ENCODE measurements at regions not wholly inside any gene's neighbourhood (a gene's known extent, or its start where the extent isn't known, plus 50 kb on each side); places are given as distances from the start of the nearest gene placed in this dataset.
"Not testable (repeated sequence)": the region's sequence is repeated elsewhere in the genome, so short reads cannot be mapped to it uniquely, and the experiment has no call there.

DNA sequence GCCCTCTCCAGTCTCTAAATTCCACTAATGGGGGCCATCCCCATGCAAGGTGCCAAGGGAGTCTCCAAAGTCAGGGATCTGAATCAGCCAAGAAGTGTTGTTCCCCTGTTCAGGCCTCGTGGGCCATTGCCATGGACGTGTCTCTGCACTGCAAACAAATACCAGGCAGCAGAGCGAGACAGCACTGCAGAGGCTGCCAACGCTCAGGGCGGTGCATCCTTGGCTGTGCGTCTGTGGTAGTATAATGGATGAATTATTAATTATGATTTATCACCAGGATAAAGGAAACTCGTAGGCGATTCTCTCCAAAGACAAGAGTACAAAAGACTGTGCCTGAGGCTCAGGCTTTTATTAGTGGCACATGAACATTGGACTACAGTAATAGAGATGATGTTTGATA, 122.3 kb upstream of the NTF3 start:
- peaks cover 9% of the 10 kb centered on the region for H3K9me3 Mint-ChIP-seq
- H3K4me1 Mint-ChIP-seq: no peaks in the 10 kb centered on the region
- H3K27me3 Mint-ChIP-seq: no peaks in the 10 kb centered on the region
- no peaks in the 10 kb centered on the region for H3K36me3 Mint-ChIP-seq
- H3K4me3 Mint-ChIP-seq: no peak overlapping the region
- no peak overlapping the region for H3K27ac Mint-ChIP-seq

GRCh38 chr12:5310151-5310550, 121.8 kb upstream of the NTF3 start:
- no peak overlapping the region for H3K27ac Mint-ChIP-seq
- H3K4me3 Mint-ChIP-seq: no peak overlapping the region

DNA sequence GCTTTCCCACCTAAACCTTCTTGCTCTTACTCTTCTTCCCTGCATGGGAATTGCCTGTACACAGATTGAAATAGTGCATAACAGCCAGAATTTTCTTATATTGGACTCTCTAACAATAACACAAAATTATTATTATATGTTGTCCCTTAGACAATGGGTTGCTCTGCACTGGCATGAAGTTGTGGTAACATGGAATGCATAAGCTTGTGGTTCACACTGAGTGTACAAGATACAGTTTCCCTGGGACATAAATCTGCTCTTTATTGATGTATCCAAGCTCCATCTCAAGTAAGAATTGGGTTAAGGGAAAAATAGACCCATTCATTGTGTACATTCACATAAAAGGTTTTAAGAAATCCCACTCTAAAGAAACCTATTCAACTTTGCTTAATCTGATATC, 114.4 kb upstream of the NTF3 start:
- Mint-ChIP-seq H3K4me1 (no peaks in the 10 kb centered on the region), H3K9me3 (peaks cover 14% of the 10 kb centered on the region), H3K4me3 (no peak overlapping the region), H3K27me3 (peaks cover 1% of the 10 kb centered on the region), H3K36me3 (no peaks in the 10 kb centered on the region), H3K27ac (no peak overlapping the region)

More at GRCh38 chr12:5310151-5310550, 121.8 kb upstream of the NTF3 start:
- H3K9me3 Mint-ChIP-seq: peaks cover 9% of the 10 kb centered on the region
- H3K36me3 Mint-ChIP-seq: no peaks in the 10 kb centered on the region
- H3K27me3 Mint-ChIP-seq: no peaks in the 10 kb centered on the region
- no peaks in the 10 kb centered on the region for H3K4me1 Mint-ChIP-seq

DNA sequence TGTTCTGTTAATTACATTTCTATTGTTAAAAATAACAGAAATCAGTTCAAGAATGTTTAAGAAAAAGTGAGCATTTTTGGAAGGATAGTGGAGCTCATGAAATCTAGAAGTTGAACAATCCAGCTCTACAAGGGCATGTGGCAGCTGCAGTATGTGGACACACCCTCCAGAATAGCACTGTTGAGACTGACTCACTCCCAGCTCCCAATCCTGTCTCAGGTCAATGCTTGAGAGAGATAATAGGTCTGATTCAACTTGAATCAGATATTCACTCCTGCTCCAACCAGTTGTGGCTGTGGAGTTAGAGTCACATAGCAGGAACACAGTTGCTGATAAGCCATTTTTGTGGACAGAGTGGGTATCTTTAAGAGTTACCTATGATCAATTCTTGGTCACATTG, 113.0 kb upstream of the NTF3 start:
- peaks cover 1% of the 10 kb centered on the region for H3K27me3 Mint-ChIP-seq

DNA sequence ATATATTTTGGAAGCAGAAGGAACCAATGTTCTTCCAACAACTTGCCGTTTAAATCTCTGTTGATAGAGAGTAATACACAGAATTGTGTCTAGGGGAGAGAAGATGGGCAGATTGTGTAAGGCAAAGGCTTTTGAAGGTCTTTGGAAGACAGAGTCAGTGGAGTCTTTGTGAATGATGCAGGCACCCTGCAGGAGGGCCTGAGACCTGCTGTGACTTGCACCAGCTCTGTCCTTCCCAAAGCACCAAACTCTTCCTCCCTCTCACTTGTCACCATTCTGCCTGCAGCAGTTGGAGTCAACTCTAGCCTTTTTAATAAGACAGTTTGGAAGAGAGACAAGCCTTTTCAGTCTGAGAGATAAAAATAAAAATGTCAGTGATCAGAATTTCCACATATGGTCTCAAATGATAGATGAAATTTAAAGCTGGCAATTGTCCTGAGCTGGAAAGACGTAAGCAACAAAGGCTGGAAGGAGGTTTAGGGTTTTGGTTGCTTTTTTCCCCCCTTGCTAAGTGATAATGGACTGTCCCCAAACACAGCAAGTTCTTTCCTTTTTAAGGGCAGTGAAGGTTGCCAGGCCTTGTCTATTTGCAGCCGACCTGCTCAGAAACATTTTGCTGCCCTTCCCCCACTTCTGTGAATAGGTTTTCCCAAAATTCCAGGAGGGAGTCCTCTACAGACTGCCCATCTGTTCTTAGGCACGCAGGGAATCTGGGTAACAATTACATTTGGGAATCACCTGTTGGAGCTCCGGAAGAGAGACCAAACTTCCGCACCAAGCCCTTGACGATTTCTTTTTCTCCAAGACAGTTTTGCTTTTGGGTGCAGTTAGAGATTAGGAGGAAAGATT, 103.0 kb upstream of the NTF3 start:
- Mint-ChIP-seq H3K36me3 (no peaks in the 10 kb centered on the region), H3K4me3 (no peak overlapping the region), H3K4me1 (no peaks in the 10 kb centered on the region), H3K27me3 (peaks cover 3% of the 10 kb centered on the region), H3K27ac (no peak overlapping the region), H3K9me3 (peaks cover 4% of the 10 kb centered on the region)

More for the DNA sequence above, 113.0 kb upstream of the NTF3 start:
- no peaks in the 10 kb centered on the region for H3K36me3 Mint-ChIP-seq
- H3K27ac Mint-ChIP-seq: no peak overlapping the region
- H3K4me3 Mint-ChIP-seq: no peak overlapping the region
- no peaks in the 10 kb centered on the region for H3K4me1 Mint-ChIP-seq
- peaks cover 19% of the 10 kb centered on the region for H3K9me3 Mint-ChIP-seq

- no peaks in the 10 kb centered on the region for H3K27me3 Mint-ChIP-seq
- H3K4me1 Mint-ChIP-seq: no peaks in the 10 kb centered on the region
- H3K36me3 Mint-ChIP-seq: no peaks in the 10 kb centered on the region
- H3K27ac Mint-ChIP-seq: no peak overlapping the region
- no peak overlapping the region for H3K4me3 Mint-ChIP-seq
- no peaks in the 10 kb centered on the region for H3K9me3 Mint-ChIP-seq
Observed at GRCh38 chr12:5332551-5332950, 99.4 kb upstream of the NTF3 start.

DNA sequence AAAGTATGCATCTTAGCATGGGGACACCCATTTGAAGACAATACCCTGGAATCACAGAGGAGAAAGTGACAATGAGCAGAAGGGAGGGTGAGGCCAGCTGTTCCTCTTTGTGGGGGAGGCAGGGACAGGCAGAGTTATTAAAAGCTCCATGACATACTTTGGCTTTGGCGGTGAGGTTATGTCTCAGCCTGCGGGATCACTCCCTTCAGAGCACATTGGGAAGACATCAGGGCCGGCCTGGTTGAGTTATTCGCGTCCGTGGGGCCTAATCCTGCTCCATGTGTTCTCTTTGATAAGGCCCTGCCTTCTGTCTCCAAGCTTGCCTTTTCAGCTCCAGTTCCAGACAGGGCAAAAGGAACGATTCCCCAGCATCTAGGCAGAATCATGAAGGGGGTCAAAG, 98.8 kb upstream of the NTF3 start:
- Mint-ChIP-seq H3K4me1 (no peaks in the 10 kb centered on the region), H3K4me3 (no peak overlapping the region), H3K27me3 (no peaks in the 10 kb centered on the region), H3K27ac (no peak overlapping the region), H3K9me3 (no peaks in the 10 kb centered on the region), H3K36me3 (no peaks in the 10 kb centered on the region)

DNA sequence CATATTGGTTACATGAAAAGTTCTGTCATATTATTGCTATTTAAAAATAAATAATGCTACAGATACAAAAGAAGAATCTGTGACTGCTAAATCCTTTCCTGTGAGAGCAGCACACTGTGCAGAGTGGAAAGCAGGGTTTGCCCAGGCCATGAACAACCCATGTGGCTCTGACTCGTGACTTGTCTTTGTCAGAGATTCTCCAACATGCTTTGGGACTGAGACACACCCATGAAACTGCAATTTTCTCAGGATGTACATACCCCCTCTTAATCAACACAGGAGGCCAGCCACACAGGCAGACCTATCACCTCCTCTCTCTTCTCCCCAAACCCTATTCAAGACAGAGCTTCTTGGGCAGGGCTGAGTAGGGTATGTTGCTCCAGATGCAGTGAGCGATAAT, 96.8 kb upstream of the NTF3 start:
- no peak overlapping the region for H3K4me3 Mint-ChIP-seq
- H3K27me3 Mint-ChIP-seq: peaks cover 2% of the 10 kb centered on the region
- H3K36me3 Mint-ChIP-seq: no peaks in the 10 kb centered on the region
- no peak overlapping the region for H3K27ac Mint-ChIP-seq
- H3K4me1 Mint-ChIP-seq: no peaks in the 10 kb centered on the region
- no peaks in the 10 kb centered on the region for H3K9me3 Mint-ChIP-seq

DNA sequence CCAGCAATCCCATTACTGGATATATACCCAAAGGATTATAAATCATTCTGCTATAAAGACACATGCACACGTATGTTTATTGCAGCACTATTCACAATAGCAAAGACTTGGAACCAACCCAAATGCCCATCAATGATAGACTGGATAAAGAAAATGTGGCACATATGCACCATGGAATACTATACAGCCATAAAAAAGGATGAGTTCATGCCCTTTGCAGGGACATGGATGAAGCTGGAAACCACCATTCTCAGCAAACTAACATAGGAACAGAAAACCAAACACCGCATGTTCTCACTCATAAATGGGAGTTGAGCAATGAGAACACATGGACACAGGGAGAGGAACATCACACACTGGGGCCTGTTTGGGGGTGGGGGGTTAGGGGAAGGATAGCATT, 90.8 kb upstream of the NTF3 start:
- not testable (repeated sequence) for H3K27ac Mint-ChIP-seq, H3K4me1 Mint-ChIP-seq, H3K27me3 Mint-ChIP-seq, H3K9me3 Mint-ChIP-seq, H3K36me3 Mint-ChIP-seq, H3K4me3 Mint-ChIP-seq

- Mint-ChIP-seq H3K9me3 (peaks cover 6% of the 10 kb centered on the region), H3K27ac (no peak overlapping the region), H3K36me3 (no peaks in the 10 kb centered on the region), H3K27me3 (peaks cover 5% of the 10 kb centered on the region), H3K4me1 (no peaks in the 10 kb centered on the region), H3K4me3 (no peak overlapping the region)
Observed at GRCh38 chr12:5343711-5344110, 88.2 kb upstream of the NTF3 start.

- Mint-ChIP-seq H3K4me1 (no peaks in the 10 kb centered on the region), H3K27ac (no peak overlapping the region), H3K9me3 (peaks cover 6% of the 10 kb centered on the region), H3K27me3 (peaks cover 5% of the 10 kb centered on the region), H3K36me3 (no peaks in the 10 kb centered on the region), H3K4me3 (no peak overlapping the region)
Observed at GRCh38 chr12:5344131-5344530, 87.8 kb upstream of the NTF3 start.

- no peak overlapping the region for H3K27ac Mint-ChIP-seq
- peaks cover 6% of the 10 kb centered on the region for H3K9me3 Mint-ChIP-seq
- peaks cover 3% of the 10 kb centered on the region for H3K27me3 Mint-ChIP-seq
- no peak overlapping the region for H3K4me3 Mint-ChIP-seq
- no peaks in the 10 kb centered on the region for H3K36me3 Mint-ChIP-seq
- H3K4me1 Mint-ChIP-seq: no peaks in the 10 kb centered on the region
Observed at GRCh38 chr12:5345534-5345933, 86.4 kb upstream of the NTF3 start.

GRCh38 chr12:5348057-5348456, 83.9 kb upstream of the NTF3 start:
- Mint-ChIP-seq H3K27ac (no peak overlapping the region), H3K9me3 (peaks cover 26% of the 10 kb centered on the region), H3K36me3 (no peaks in the 10 kb centered on the region), H3K27me3 (peaks cover 5% of the 10 kb centered on the region), H3K4me3 (no peak overlapping the region), H3K4me1 (no peaks in the 10 kb centered on the region)

DNA sequence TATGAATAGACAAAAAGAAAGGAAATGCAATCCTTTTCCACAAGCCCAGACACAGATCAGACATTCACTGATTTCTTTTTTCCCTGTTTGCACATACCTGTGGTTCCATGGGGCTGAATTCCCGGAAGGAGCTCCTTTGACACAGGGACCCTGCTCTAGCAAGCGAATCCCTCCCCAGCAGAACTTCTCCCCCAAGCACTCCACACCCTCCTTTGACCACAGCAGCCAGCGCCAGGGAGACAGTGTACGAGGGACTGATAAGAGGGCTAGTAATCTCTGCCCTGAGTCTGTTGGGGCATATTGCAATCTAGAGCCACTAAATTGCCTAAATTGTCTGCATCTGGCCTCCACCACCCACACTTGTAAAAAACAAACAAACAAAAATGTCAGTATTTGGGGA, 83.4 kb upstream of the NTF3 start:
- no peak overlapping the region for H3K4me3 Mint-ChIP-seq
- no peaks in the 10 kb centered on the region for H3K36me3 Mint-ChIP-seq
- peaks cover 5% of the 10 kb centered on the region for H3K27me3 Mint-ChIP-seq
- H3K27ac Mint-ChIP-seq: no peak overlapping the region
- no peaks in the 10 kb centered on the region for H3K4me1 Mint-ChIP-seq
- H3K9me3 Mint-ChIP-seq: peaks cover 30% of the 10 kb centered on the region

- H3K4me3 Mint-ChIP-seq: no peak overlapping the region
- no peaks in the 10 kb centered on the region for H3K36me3 Mint-ChIP-seq
- no peaks in the 10 kb centered on the region for H3K9me3 Mint-ChIP-seq
- no peak overlapping the region for H3K27ac Mint-ChIP-seq
- H3K4me1 Mint-ChIP-seq: no peaks in the 10 kb centered on the region
- no peaks in the 10 kb centered on the region for H3K27me3 Mint-ChIP-seq
Observed at GRCh38 chr12:5364036-5364770, 67.7 kb upstream of the NTF3 start.

DNA sequence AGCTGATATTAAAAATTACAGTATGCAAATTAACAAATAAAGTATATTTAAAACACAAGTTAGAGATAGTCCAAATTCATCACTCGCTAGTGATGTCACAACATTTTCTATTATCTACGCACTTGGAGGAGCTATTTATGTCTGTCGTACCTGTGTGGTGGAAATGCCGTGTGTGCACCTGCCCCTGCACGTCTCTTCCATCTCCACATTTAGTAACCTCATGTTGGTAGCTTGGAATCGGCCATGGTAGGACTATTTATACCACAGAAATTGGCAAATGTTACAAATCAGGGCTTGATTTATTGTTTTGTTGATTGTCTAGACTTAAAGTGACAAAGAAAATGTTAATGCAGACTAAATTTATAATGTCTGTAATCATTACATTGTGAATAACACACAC, 62.6 kb upstream of the NTF3 start:
- Mint-ChIP-seq H3K9me3 (no peaks in the 10 kb centered on the region), H3K4me1 (no peaks in the 10 kb centered on the region), H3K27me3 (no peaks in the 10 kb centered on the region), H3K4me3 (no peak overlapping the region), H3K27ac (no peak overlapping the region), H3K36me3 (no peaks in the 10 kb centered on the region)
